GM12878 (cell line): ENCODE measurements at regions not wholly inside any gene's neighbourhood (a gene's known extent, or its start where the extent isn't known, plus 50 kb on each side); places are given as distances from the start of the nearest gene placed in this dataset.

Source experiments
- ATAC-seq: fragments of 200-7000 bp; cut with Tn5 transposase; 3 replicates; pipeline ENCODE4 v1.9.1; 2020; ENCODE audit warnings: mild to moderate bottlenecking, moderate library complexity
- BruUV-seq: library from RNA; stranded (reverse); fragments of 400-500 nt; replicated peaks from 2 replicates; lab custom pipeline; 2021; lab: Mats Ljungman, UMichigan
- CTCF ChIA-PET: fragments of 300-600 bp; sonication (Branson Sonifier 250); formaldehyde crosslinking; extraction: SDS; loops from one replicate; lab custom pipeline; 2021; ENCODE audit warnings: inconsistent platforms; lab: Yijun Ruan, JAX
- POLR2A ChIA-PET: fragments of 350-600 bp; formaldehyde crosslinking; extraction: SDS; loops from one replicate; lab custom pipeline; 2021; ENCODE audit warnings: inconsistent platforms; lab: Charles Lee
- RAD21 ChIA-PET: fragments of 300-600 bp; sonication (Branson Sonifier 250); formaldehyde crosslinking; loops from one replicate; lab custom pipeline; 2023; ENCODE audit warnings: antibody characterized with exemption; ENCODE audit not compliant: unreplicated experiment; lab: Charles Lee
- SMC1A ChIA-PET: fragments of 300-600 bp; sonication (Branson Sonifier 250); formaldehyde crosslinking; loops from one replicate; lab custom pipeline; 2023; ENCODE audit not compliant: unreplicated experiment, uncharacterized antibody; lab: Charles Lee
- DNase-seq: peaks from one replicate; pipeline ENCODE4 v3.0.0-alpha.2; 2011; ENCODE audit warnings: low read depth, low spot score
- FAIRE-seq: peaks from 3 replicates; lab custom pipeline; 2011; peaks lifted over from hg19 to GRCh38; lab: Jason Lieb, UNC
- H2AFZ ChIP-seq: 2 replicates; pipeline ENCODE4 v1.6.0; 2011; ENCODE audit warnings: low read depth, low read length, control low read depth; ENCODE audit not compliant: control insufficient read depth
- H3K27ac ChIP-seq: 2 replicates; pipeline ENCODE4 v1.5.1; 2011; ENCODE audit warnings: control low read depth; ENCODE audit not compliant: control insufficient read depth, insufficient read depth
- H3K27me3 ChIP-seq, 2 experiments: replicated peaks in 1 of 2; 2 replicates each; pipeline versions ENCODE4 v1.6.0 to v1.6.1; 2011; ENCODE audit warnings: low read length in 1 of 2; ENCODE audit not compliant: control insufficient read depth in 2 of 2, insufficient read depth in 2 of 2
- H3K36me3 ChIP-seq, 2 experiments: 2 replicates each; pipeline ENCODE4 v1.5.1; 2011; ENCODE audit warnings: low read length in 1 of 2; ENCODE audit not compliant: control insufficient read depth in 2 of 2, insufficient read depth in 2 of 2
- H3K4me1 ChIP-seq: 2 replicates; pipeline ENCODE4 v1.6.1; 2011; ENCODE audit warnings: mild to moderate bottlenecking, low read length, moderate library complexity, mixed read lengths; ENCODE audit not compliant: control insufficient read depth, insufficient read depth
- H3K4me2 ChIP-seq: 2 replicates; pipeline ENCODE4 v1.6.0; 2011; ENCODE audit warnings: control low read depth; ENCODE audit not compliant: control insufficient read depth, insufficient read depth
- H3K4me3 ChIP-seq: fragments of 200-600 bp; sonication (generic); 2 replicates; pipeline ENCODE4 v1.5.1; 2016
- H3K79me2 ChIP-seq: 2 replicates; pipeline ENCODE4 v1.6.0; 2011; ENCODE audit warnings: low read length; ENCODE audit not compliant: control insufficient read depth, insufficient read depth
- H3K9ac ChIP-seq: 2 replicates; pipeline ENCODE4 v1.8.0; 2011; ENCODE audit warnings: low read length, control low read depth, mixed read lengths; ENCODE audit not compliant: control insufficient read depth, insufficient read depth
- H3K9me3 ChIP-seq: replicated peaks from 3 replicates; pipeline ENCODE4 v1.5.1; 2011; ENCODE audit warnings: mild to moderate bottlenecking, low read length; ENCODE audit not compliant: control insufficient read depth, insufficient read depth
- H4K20me1 ChIP-seq: 2 replicates; pipeline ENCODE4 v1.6.0; 2011; ENCODE audit not compliant: control insufficient read depth, insufficient read depth
- ATF2 ChIP-seq: IDR thresholded peaks from 2 replicates; pipeline ENCODE4 v1.6.1; 2012; ENCODE audit warnings: low read length, inconsistent platforms
- CHD2 ChIP-seq: IDR thresholded peaks from 2 replicates; pipeline ENCODE4 v1.6.1; 2011; ENCODE audit warnings: low read depth, low read length, improper control_type of control experiment, borderline replicate concordance
- ETV6 ChIP-seq, 2 experiments: fragments of 450-650 bp in 1 of 2; IDR thresholded peaks in 1 of 2; conservative IDR thresholded peaks in 1 of 2; 2 replicates each; pipeline ENCODE4 v1.6.1; 2014; ENCODE audit warnings: antibody characterized with exemption in 1 of 2, borderline replicate concordance in 1 of 2, low read depth in 1 of 2, mild to moderate bottlenecking in 1 of 2, moderate library complexity in 1 of 2
- HSF1 ChIP-seq: fragments of 150-350 bp; IDR thresholded peaks from 2 replicates; pipeline ENCODE4 v1.6.1; 2014; ENCODE audit warnings: mild to moderate bottlenecking, low read depth, low read length
- NBN ChIP-seq: fragments of 450-650 bp; IDR thresholded peaks from 2 replicates; pipeline ENCODE4 v1.6.1; 2016
- NRF1 ChIP-seq: conservative IDR thresholded peaks from 2 replicates; pipeline ENCODE4 v1.6.1; 2011; ENCODE audit warnings: mild to moderate bottlenecking, low read depth, low read length, improper control_type of control experiment
- PML ChIP-seq: IDR thresholded peaks from 2 replicates; pipeline ENCODE4 v1.6.1; 2012; ENCODE audit warnings: low read length, inconsistent platforms
- TARDBP ChIP-seq: IDR thresholded peaks from 2 replicates; pipeline ENCODE4 v1.6.1; 2016; ENCODE audit warnings: borderline replicate concordance
- TCF12 ChIP-seq: IDR thresholded peaks from 2 replicates; pipeline ENCODE4 v1.6.1; 2011; ENCODE audit warnings: low read depth, mild to moderate bottlenecking, low read length
- TCF7 ChIP-seq: IDR thresholded peaks from 2 replicates; pipeline ENCODE4 v1.6.1; 2014; ENCODE audit warnings: antibody characterized with exemption, borderline replicate concordance
- USF2 ChIP-seq: IDR thresholded peaks from 2 replicates; pipeline ENCODE4 v1.6.1; 2011; ENCODE audit warnings: low read depth, low read length, improper control_type of control experiment, borderline replicate concordance
- ZNF274 ChIP-seq: IDR thresholded peaks from one replicate; pipeline ENCODE4 v1.8.0; 2011; ENCODE audit not compliant: insufficient read length, insufficient read depth
- WGBS: methylation state at CpG from one replicate; pipeline ENCODE4 v1.1.6; 2016; ENCODE audit warnings: low lambda C conversion rate; ENCODE audit not compliant: insufficient replicate concordance, insufficient coverage; ENCODE audit errors: missing lambda C conversion rate; 5-methylcytosine and 5-hydroxymethylcytosine counted together
- in situ Hi-C: fragments of 300-500 bp; cut with MboI; formaldehyde crosslinking; loops from 9 replicates; pipeline ENCODE4 v1.14.3; 2018; ENCODE audit warnings: mixed read lengths
- intact Hi-C: fragments of 100-400 bp; cut with micrococcal nuclease; formaldehyde crosslinking; loops from one replicate; pipeline ENCODE4 v1.14.2; 2022; ENCODE audit not compliant: unreplicated experiment
- TF ChIP-seq, protein P1 (sequence below): fragments of 450-650 bp; IDR thresholded peaks from 2 replicates; pipeline ENCODE4 v1.6.1; 2017; ENCODE audit warnings: mild to moderate bottlenecking

GRCh38 chr17:36680701-36681202 is 79.4 kb downstream of the MRM1 start:
- POLR2A ChIA-PET = no interaction called here
- 21% methylated on average over 6 of the region's 6 CpGs for WGBS
- Histone ChIP-seq H3K79me2 (no peaks in the 10 kb centered on the region), H4K20me1 (no peaks in the 10 kb centered on the region), H3K9me3 (no peaks in the 10 kb centered on the region), H2AFZ (no peak overlapping the region), H3K4me2 (no peak overlapping the region), H3K27ac (no peak overlapping the region), H3K27me3 (peaks cover 0 to 2% of the 10 kb centered on the region in 2 experiments; a peak in 2 of 4 replicates), H3K9ac (no peak overlapping the region), H3K36me3 (no peaks in the 10 kb centered on the region), H3K4me1 (no peaks in the 10 kb centered on the region), H3K4me3 (no peak overlapping the region)
- TF ChIP-seq NBN = no peak
- no peak for TF ChIP-seq CHD2
- TF ChIP-seq, protein P1, sequence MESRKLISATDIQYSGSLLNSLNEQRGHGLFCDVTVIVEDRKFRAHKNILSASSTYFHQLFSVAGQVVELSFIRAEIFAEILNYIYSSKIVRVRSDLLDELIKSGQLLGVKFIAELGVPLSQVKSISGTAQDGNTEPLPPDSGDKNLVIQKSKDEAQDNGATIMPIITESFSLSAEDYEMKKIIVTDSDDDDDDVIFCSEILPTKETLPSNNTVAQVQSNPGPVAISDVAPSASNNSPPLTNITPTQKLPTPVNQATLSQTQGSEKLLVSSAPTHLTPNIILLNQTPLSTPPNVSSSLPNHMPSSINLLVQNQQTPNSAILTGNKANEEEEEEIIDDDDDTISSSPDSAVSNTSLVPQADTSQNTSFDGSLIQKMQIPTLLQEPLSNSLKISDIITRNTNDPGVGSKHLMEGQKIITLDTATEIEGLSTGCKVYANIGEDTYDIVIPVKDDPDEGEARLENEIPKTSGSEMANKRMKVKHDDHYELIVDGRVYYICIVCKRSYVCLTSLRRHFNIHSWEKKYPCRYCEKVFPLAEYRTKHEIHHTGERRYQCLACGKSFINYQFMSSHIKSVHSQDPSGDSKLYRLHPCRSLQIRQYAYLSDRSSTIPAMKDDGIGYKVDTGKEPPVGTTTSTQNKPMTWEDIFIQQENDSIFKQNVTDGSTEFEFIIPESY = no peak
- TF ChIP-seq TCF7 = no peak
- TF ChIP-seq PML = no peak
- no peak for TF ChIP-seq TARDBP
- TF ChIP-seq ZNF274 = no peak
- CTCF ChIA-PET = no interaction called here
- ATAC-seq = no peak
- intact Hi-C loops = no loop called here
- DNase-seq = no peak
- SMC1A ChIA-PET = no interaction called here
- RAD21 ChIA-PET = no interaction called here
- in situ Hi-C loops = no loop called here
- no TSS peak for BruUV-seq
- no peak for FAIRE-seq

GRCh38 chr17:36682773-36683172 is 81.4 kb downstream of the MRM1 start:
- no TSS peak for BruUV-seq
- no peak for TF ChIP-seq NRF1
- TF ChIP-seq ATF2 = no peak
- no peak for TF ChIP-seq HSF1
- no peak for TF ChIP-seq TCF12
- TF ChIP-seq ETV6 (conservative IDR thresholded peaks at IDR 0.05 in 1 of 2, IDR thresholded peaks at IDR 0.05 in 1 of 2; ENCODE audit: borderline replicate concordance in 1 of 2, low read depth in 1 of 2) = no peak
- TF ChIP-seq USF2 = no peak

More at GRCh38 chr17:36682773-36683172, 81.4 kb downstream of the MRM1 start:
- H3K4me1 ChIP-seq = no peaks in the 10 kb centered on the region
- no peak overlapping the region for H2AFZ ChIP-seq
- H3K4me3 ChIP-seq = no peak overlapping the region
- H3K9ac ChIP-seq = no peak overlapping the region
- no peaks in the 10 kb centered on the region for H4K20me1 ChIP-seq
- FAIRE-seq (no peak), ATAC-seq (no peak), DNase-seq (no peak)
- ChIA-PET CTCF (no interaction called here), POLR2A (no interaction called here), SMC1A (interaction anchor here (0.6 kb wide), 1 partner anchor 481 kb away, joined by 3 read pairs; no protein-coding TSS in a partner anchor), RAD21 (no interaction called here)
- no peaks in the 10 kb centered on the region for H3K36me3 ChIP-seq
- no peak overlapping the region for H3K4me2 ChIP-seq
- in situ Hi-C loops (no loop called here), intact Hi-C loops (no loop called here)
- WGBS = 34% methylated on average over 7 of the region's 7 CpGs
- no peaks in the 10 kb centered on the region for H3K9me3 ChIP-seq
- no peaks in the 10 kb centered on the region for H3K79me2 ChIP-seq
- H3K27ac ChIP-seq = no peak overlapping the region
- H3K27me3 ChIP-seq = peaks cover 0 to 3% of the 10 kb centered on the region in 2 experiments; a peak in 2 of 4 replicates
